DMS53 (cell line): ENCODE measurements at regions not wholly inside any gene's neighbourhood (a gene's known extent, or its start where the extent isn't known, plus 50 kb on each side); places are given as distances from the start of the nearest gene placed in this dataset.
"Not testable (repeated sequence)": the region's sequence is repeated elsewhere in the genome, so short reads cannot be mapped to it uniquely, and the experiment has no call there.

Source experiments
- DNase-seq: peaks from one replicate; lab custom pipeline; 2025; lab: John Stamatoyannopoulos, UW

GRCh38 chr2:150101947-150102346 lies 385.5 kb downstream of the RND3 start:
- no peak for DNase-seq

- no peak for DNase-seq
Observed at GRCh38 chr2:150100834-150101233, 386.6 kb downstream of the RND3 start.

GRCh38 chr2:150100336-150100735 lies 387.1 kb downstream of the RND3 start:
- no peak for DNase-seq

GRCh38 chr2:150099805-150100204 lies 387.7 kb downstream of the RND3 start:
- DNase-seq, result no peak

GRCh38 chr2:150097901-150098531 lies 389.5 kb downstream of the RND3 start:
- DNase-seq, result no peak

- no peak for DNase-seq
Observed at GRCh38 chr2:150097402-150097801, 390.1 kb downstream of the RND3 start.

- DNase-seq, result no peak
Observed at GRCh38 chr2:150095361-150096095, 391.9 kb downstream of the RND3 start.

GRCh38 chr2:150091846-150092245 lies 395.6 kb downstream of the RND3 start:
- no peak for DNase-seq

GRCh38 chr2:150090031-150090430 lies 397.4 kb downstream of the RND3 start:
- DNase-seq, result no peak

- no peak for DNase-seq
Observed at GRCh38 chr2:150088538-150088937, 398.9 kb downstream of the RND3 start.

- no peak for DNase-seq
Observed at GRCh38 chr2:150085478-150085877, 402.0 kb downstream of the RND3 start.

GRCh38 chr2:150081775-150082481 lies 405.5 kb downstream of the RND3 start:
- no peak for DNase-seq

- no peak for DNase-seq
Observed at GRCh38 chr2:150076281-150076680, 411.2 kb downstream of the RND3 start.

GRCh38 chr2:150075831-150076230 lies 411.6 kb downstream of the RND3 start:
- DNase-seq, result no peak

- no peak for DNase-seq
Observed at GRCh38 chr2:150066490-150066889, 421.0 kb downstream of the RND3 start.

- DNase-seq, result no peak
Observed at GRCh38 chr2:150063931-150064548, 423.4 kb downstream of the RND3 start.

GRCh38 chr2:150063432-150063889 lies 424.0 kb downstream of the RND3 start:
- DNase-seq, result no peak

GRCh38 chr2:150062416-150062815 lies 425.1 kb downstream of the RND3 start:
- DNase-seq, result no peak

GRCh38 chr2:150060341-150060740 lies 427.1 kb downstream of the RND3 start:
- no peak for DNase-seq

GRCh38 chr2:150059676-150060075 lies 427.8 kb downstream of the RND3 start:
- DNase-seq, result not testable (repeated sequence)

GRCh38 chr2:150052457-150052856 lies 435.0 kb downstream of the RND3 start:
- no peak for DNase-seq

- DNase-seq, result no peak
Observed at GRCh38 chr2:150051004-150051403, 436.5 kb downstream of the RND3 start.

GRCh38 chr2:150050036-150050435 lies 437.4 kb downstream of the RND3 start:
- DNase-seq, result no peak
